HG02970 (cell line): ENCODE measurements at regions not wholly inside any gene's neighbourhood (a gene's known extent, or its start where the extent isn't known, plus 50 kb on each side); places are given as distances from the start of the nearest gene placed in this dataset.

ENCODE experiments used
- ATAC-seq: cut with Tn5 transposase; IDR thresholded peaks from one replicate; pipeline ENCODE4 v1.9.1; 2021; ENCODE audit warnings: mild to moderate bottlenecking, moderate library complexity, moderate number of reproducible peaks; ENCODE audit not compliant: unreplicated experiment, low FRiP score

DNA sequence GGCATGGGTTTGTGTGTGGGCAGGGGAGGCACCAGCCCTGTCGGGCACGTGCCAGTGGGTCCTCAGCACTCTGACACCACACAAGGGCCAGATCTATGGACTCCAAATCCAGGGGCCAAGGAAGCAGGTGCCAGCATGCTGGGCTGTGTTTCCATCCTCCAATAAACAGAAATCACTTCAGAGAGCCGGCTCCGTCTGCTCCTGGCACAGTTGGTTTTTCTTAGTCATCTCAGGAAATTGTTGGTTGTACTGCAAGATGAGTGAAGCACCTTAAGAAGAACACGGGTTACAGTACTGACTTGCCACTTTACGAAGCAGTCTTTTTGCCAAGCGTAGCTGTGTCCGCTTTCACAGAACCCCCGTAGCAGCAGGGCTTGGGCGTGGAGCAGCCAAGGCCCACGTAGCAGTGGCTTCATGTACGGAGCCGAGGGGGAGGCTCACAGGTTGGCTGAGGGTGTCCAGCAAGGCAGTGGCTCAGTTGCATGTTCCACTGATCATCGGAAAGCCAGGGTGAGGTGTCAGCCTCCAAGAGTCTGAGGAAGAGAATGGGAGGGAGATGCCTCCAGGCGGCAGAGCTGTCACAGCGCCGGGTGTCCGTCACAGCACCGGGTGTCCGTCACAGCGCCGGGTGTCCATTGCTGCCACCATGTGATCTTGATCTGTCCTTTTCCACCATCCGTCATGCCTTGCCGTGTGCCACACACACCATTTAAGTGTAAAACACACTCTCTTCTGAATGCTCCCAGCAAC, 314.9 kb downstream of the CTTN start:
- ATAC-seq, result no peak

DNA sequence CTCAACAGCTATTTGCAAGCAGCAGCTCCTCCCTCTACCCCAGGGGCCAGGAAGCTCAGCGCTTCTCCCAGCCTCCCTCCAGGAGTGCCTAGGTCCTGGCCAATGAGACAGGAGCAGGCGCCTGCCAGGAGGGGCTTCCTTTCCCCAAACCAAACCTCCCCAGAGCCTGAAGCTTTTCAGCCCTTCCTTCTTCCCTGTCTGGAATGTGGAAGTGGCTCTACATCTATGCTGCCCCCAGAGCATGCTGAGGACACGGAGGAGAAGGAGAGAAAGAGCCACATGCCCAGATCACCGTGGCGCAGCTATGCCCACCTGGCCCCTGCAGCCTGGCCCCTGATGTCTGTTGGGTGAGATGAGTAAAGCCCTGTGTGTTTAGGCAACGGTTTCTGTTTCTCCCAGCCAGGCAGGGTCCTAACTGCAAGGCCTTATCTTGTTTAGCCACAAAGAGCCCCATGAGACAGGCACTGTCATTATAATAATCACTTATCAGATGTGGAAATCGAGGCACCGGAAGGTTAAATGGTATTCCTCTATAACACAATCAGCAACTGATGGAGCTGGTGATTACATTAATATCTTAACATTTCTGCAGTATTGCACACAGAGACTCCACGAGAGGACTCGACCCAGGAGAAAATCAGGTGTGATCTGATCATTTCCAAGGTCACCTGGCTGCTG, 315.8 kb downstream of the CTTN start:
- no peak for ATAC-seq

DNA sequence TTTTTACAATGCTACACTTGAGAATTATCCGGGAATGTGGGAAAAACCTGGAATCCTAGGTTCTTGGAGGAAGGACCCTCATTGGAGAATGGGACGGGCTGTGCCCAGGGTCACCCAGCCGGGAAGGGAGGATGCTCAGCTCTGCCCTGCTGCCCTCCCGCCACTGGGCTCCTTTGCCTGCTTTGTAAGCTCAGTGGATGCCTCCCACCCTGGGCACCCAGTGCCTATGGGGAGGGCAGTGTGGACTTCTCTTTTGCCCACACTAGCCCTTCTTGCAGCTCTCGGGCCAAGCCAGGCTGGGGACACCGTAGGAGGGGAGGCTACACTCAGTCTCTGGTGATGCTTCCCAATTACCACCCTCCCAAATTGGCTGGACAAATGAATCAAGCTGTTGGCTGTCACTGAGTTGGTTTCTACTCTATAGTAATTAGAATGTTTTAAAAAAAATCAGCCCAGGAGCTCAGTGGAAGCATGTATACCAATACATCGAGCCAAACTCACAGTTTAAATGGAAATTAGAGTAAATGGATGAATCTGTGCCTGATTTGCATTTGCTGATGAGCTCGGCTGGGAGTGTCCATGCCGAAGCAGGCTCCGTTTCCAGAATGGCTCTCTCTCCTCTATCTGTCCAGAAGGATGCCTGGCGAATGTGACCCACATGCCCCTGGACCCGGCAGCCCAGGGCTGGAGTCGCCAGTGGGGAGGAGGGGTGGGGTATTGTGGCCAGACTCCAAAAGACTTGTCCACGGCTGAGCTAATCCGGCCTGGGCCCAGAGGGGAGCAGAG, 317.0 kb downstream of the CTTN start:
- ATAC-seq, result no peak

DNA sequence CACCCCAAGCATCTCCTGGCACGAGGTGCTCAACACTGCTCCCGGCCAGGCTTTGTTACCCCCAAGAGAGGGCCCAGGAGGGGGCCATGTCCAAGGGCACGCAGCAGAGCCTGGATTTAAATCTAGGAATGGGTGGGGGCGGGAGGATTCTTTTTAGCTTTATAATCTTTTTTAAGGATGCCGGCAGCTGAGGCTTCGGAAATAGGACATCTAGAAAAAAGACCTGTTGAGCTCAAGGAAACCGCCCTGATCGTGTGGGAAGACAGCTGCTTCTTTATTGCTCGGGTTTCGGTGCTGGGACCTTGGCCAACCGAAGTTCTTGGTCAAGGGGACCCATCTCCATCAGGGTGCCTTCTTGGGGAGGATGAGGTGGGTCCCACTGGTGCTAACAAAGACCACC, 317.9 kb downstream of the CTTN start:
- ATAC-seq, result no peak

DNA sequence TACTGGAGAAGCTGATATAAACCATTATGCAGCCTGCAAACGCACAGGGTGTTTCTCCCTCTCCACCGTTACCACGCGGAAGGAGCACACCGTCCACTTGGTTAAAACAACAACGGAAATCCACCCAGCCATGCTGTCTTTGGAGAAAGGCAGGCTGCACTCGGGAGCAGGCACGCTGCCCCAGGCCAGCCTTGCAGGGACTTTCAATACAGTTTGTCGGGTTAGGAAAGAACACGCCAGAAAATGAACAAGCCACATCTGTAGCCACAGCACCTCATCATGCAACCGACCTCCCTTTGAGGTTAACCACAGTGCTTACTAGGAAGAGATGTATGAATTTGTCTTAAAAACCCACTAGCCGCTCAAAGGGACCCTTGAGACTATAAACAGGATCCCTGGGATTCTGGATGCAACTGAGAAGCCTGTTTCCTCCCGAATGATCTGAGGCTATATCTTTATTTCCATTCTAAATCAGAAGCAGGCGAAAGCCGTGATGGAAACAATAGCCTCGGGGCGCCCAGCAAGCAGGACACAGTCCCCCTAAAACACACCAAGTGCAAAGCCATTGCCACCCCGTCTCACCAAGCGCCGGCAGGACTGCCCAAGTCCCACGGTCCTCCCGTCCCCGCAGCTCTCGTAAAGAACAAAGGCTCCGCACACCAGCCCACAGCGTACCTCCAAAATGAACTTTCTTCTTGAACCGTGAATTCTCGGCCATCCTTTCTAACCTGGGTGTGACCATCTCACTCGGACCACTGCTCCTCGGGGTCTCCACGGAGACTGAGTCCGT, 318.9 kb downstream of the CTTN start:
- no peak for ATAC-seq

DNA sequence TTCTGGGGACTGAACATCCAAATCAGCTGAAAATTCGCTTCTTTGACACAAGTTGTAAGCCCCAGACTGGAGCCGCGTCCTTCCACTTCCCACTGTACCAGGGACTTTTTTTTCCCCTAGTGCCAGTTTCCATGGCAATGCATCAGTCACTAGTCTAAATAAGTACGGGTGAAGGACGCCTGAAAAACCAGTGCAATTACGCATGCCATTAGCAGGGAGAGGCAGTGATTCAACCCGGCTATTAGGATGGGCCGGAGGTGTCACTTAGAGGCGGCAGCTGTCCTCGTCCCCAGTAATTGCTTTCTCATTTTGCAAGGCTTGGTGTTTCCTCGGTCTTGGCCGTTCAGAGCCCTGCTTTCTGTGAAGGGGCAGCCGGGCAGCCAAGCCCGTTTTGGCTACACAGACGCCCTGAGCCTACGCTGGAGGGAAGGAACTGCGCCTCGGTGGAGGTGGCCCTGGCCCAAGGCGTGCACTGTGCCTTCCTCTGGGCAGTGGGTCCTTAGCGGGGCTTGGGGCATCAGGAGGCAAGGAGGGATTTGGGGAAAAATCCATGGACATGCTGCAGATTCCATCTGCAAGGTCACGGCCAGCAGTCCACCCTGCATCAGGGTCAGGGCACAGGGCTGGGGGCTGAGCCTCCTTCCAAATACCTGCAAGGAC, 319.7 kb downstream of the CTTN start:
- ATAC-seq, result no peak

GRCh38 chr11:70719516-70719915, 321.2 kb downstream of the CTTN start:
- no peak for ATAC-seq

DNA sequence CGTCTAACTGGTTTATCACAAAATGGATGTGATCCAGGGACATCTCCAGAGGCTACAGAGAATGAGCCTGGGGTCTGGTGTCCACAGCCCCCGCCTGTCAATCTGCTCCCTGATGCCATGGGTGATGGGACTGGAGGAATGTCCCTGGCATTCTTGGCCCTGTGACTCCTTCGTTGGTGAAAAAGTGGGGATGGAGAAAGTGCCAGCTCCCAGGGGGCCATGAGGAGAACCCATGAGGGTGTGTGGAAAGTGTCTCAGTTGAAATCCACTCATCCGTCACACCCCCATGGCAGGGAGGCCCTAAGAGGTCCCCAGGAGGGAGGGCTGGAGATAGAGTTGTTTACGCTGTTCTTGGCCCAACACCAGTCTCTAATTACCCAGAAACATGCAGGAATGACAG, 322.0 kb downstream of the CTTN start:
- no peak for ATAC-seq

- no peak for ATAC-seq
These were observed 322.7 kb downstream of the CTTN start for GRCh38 chr11:70721006-70721405.

DNA sequence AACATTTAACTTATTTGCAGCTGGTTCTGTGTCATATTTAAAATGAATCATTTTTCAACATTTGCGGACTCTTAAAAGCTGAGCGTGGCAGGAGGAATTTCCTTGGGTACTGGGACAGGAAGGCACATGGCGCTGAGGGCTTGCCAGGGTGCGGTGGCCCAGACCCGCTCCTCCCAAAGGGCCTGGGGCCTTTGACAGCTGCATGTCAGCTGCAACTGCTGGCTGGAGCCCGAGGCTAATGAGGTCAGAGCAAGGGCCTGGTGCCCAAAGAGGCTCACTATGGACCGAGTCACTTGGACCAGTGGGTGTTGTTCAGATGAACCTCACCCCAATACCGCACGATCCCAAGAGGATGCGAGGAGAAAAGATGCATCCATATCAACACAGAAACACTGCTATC, 326.9 kb downstream of the CTTN start:
- ATAC-seq, result no peak

DNA sequence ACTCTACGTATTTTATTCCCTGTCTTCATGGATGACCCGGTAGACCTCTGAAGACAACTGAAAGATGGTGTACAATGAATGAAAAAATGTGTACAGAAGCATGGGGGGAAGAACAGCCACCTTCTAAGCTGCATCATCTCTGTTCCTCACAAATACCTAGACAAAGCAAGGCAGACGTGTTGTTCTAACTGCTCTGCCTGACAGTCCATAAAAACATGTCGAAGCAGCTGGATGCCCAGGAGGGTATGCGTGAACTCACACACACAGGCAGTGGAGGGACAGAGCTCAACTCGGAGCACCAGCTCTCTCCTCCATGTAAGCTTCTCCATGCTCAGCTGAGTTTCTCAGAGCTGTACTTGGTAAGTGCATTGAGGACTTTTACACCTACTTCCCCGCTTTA, 327.4 kb downstream of the CTTN start:
- ATAC-seq, result no peak

- no peak for ATAC-seq
These were observed 328.7 kb downstream of the CTTN start for GRCh38 chr11:70727021-70727420.

DNA sequence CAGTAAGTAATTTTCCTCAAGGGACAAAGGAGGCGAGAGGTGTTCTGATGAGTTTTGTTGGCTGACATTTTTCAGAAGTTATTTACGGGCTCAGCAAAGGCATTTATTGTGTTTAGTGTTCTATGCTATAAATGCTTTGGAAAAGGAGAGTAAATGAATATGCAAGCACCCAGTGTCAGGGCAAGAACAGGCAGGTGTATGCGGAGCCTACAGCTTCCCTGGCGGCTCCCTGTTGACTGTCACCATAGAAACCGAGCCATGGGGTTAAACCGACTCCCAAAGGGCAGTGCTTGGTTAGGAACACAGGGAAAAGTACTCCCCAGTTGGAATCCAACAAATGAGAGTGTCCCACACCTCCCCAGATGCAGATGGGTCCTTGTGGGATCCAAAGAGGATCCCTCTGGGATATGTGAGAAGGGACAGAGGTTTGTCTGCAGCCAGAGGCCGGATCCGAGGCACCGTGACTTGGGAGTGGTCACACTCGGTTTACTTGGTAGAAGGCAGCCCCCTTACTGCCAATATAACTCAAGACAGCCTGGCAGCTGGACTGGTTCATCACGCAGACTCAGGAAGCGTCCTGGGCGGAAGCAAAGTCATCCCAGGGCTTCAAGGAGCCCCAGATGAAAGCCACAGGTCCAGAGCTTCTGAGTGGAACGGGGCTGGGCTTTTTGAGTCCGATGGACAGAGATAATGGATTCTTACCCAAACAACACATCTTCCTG, 329.7 kb downstream of the CTTN start:
- ATAC-seq, result no peak

GRCh38 chr11:70729949-70730348, 331.6 kb downstream of the CTTN start:
- no peak for ATAC-seq

- no peak for ATAC-seq
These were observed 332.1 kb downstream of the CTTN start for GRCh38 chr11:70730411-70730810.

DNA sequence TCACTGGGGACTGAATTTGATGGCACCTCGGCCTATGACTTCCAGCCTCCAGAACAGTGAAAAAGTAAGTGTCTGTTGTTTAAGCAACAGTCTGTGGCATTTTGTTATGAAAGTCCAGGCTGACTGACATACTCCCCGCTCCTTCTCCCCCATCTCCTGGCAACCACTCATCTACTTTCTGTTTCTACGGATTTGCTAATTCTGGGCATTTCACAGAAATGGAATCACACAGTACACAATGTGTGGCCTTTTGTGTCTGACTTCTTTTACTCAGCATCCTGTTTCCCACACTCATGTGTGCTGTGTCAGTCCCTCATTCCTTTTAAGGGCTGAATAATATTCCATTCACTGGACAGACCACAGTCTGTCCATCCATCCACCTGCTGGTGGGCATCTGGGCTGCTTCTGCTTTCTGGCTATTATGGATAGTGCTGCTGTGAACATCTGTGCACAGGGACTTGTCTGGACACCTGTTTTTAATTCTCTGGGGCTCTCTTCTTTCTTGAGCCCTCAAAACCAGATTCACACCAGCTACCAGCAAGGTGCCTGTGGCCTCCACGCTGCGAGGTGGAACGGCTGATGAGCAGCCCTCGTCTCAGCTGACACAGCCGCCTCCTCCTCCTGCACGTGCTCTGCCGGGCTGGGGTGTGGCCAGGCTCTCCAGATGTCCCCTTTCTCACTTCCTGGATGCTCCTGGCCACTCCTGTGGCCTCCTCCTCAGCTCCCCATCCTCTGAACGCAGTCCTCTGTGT, 333.1 kb downstream of the CTTN start:
- no peak for ATAC-seq

GRCh38 chr11:70732023-70732880, 333.9 kb downstream of the CTTN start:
- ATAC-seq, result no peak

DNA sequence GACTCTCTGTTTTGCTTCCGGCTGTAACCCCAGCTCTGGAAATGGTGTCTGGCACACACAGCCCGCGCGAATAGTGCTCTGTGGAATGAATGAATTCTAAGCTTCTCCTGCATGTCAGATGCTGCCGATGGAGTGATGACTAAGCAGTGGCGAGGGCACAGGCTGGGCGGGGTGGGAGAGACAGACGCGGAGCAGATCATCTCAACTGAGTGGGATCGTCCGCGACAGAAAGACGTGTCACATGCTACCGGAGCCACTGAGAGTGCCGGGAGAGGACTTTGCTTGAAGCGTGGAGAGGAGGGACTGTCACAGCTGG, 334.5 kb downstream of the CTTN start:
- ATAC-seq, result no peak
